DND-41 (cell line): ENCODE measurements at regions not wholly inside any gene's neighbourhood (a gene's known extent, or its start where the extent isn't known, plus 50 kb on each side); places are given as distances from the start of the nearest gene placed in this dataset.

Experiments used
- EZH2 ChIP-seq: IDR thresholded peaks from 3 replicates; pipeline ENCODE4 v1.6.1; 2012; ENCODE audit warnings: borderline replicate concordance, low read depth, mild to moderate bottlenecking, moderate library complexity, low read length, inconsistent platforms; ENCODE audit not compliant: severe bottlenecking
- TF ChIP-seq, protein P1 (sequence below): IDR thresholded peaks from 2 replicates; pipeline ENCODE4 v1.5.1; 2012; ENCODE audit warnings: borderline replicate concordance, low read length, moderate library complexity, mild to moderate bottlenecking; ENCODE audit not compliant: poor library complexity, severe bottlenecking; ENCODE audit errors: extremely low read depth

DNA sequence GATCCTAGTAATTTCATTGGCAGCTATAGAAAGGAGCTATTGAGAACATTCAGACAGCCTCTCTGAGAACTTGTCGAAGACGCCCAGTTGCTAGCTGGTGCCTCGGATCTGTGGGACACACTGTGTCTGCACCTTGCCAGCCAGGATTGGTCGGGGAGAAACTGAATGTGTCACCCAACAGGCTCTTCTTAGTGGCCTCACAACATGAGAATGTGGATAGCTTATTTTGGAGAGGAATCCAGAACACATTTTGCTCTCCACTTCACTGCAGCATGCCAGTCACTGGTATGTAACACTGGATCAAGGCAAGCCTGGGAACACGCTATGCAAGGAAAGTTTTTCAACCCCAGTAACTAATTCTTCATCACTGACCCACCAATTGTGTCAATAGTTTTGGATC is 89.5 kb upstream of the TRPC3 start:
- TF ChIP-seq, protein P1, sequence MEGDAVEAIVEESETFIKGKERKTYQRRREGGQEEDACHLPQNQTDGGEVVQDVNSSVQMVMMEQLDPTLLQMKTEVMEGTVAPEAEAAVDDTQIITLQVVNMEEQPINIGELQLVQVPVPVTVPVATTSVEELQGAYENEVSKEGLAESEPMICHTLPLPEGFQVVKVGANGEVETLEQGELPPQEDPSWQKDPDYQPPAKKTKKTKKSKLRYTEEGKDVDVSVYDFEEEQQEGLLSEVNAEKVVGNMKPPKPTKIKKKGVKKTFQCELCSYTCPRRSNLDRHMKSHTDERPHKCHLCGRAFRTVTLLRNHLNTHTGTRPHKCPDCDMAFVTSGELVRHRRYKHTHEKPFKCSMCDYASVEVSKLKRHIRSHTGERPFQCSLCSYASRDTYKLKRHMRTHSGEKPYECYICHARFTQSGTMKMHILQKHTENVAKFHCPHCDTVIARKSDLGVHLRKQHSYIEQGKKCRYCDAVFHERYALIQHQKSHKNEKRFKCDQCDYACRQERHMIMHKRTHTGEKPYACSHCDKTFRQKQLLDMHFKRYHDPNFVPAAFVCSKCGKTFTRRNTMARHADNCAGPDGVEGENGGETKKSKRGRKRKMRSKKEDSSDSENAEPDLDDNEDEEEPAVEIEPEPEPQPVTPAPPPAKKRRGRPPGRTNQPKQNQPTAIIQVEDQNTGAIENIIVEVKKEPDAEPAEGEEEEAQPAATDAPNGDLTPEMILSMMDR: no peak
- TF ChIP-seq EZH2: no peak
